ENCODE measurements at regions not wholly inside any gene's neighbourhood (a gene's known extent, or its start where the extent isn't known, plus 50 kb on each side); places are given as distances from the start of the nearest gene placed in this dataset.
"Not testable (repeated sequence)": the region's sequence is repeated elsewhere in the genome, so short reads cannot be mapped to it uniquely, and the experiment has no call there.

- no peak for DNase-seq (ENCODE audit: low read depth)
Observed at GRCh38 chr2:34822616-34823015, 1223.5 kb upstream of the FAM98A start.

GRCh38 chr2:34815052-34815741 lies 1216.1 kb upstream of the FAM98A start:
- no peak for DNase-seq (ENCODE audit: low read depth)

- DNase-seq (ENCODE audit: low read depth), result no peak
Observed at GRCh38 chr2:34810456-34810855, 1211.4 kb upstream of the FAM98A start.

- no peak for DNase-seq (ENCODE audit: low read depth)
Observed at GRCh38 chr2:34808426-34808825, 1209.3 kb upstream of the FAM98A start.

GRCh38 chr2:34806891-34807290 lies 1207.8 kb upstream of the FAM98A start:
- DNase-seq (ENCODE audit: low read depth), result no peak

GRCh38 chr2:34806396-34806795 lies 1207.3 kb upstream of the FAM98A start:
- DNase-seq (ENCODE audit: low read depth), result no peak

GRCh38 chr2:34799556-34799955 lies 1200.5 kb upstream of the FAM98A start:
- DNase-seq (ENCODE audit: low read depth), result no peak

GRCh38 chr2:34795586-34795985 lies 1196.5 kb upstream of the FAM98A start:
- DNase-seq (ENCODE audit: low read depth), result not testable (repeated sequence)

GRCh38 chr2:34789169-34789568 lies 1190.1 kb upstream of the FAM98A start:
- no peak for DNase-seq (ENCODE audit: low read depth)

- no peak for DNase-seq (ENCODE audit: low read depth)
Observed at GRCh38 chr2:34787341-34787740, 1188.2 kb upstream of the FAM98A start.

- no peak for DNase-seq (ENCODE audit: low read depth)
Observed at GRCh38 chr2:34785206-34785785, 1186.2 kb upstream of the FAM98A start.

GRCh38 chr2:34784701-34785100 lies 1185.6 kb upstream of the FAM98A start:
- DNase-seq (ENCODE audit: low read depth), result no peak

- DNase-seq (ENCODE audit: low read depth), result not testable (repeated sequence)
Observed at GRCh38 chr2:34750742-34751141, 1151.6 kb upstream of the FAM98A start.

- no peak for DNase-seq (ENCODE audit: low read depth)
Observed at GRCh38 chr2:34747643-34748042, 1148.5 kb upstream of the FAM98A start.

GRCh38 chr2:34738691-34739090 lies 1139.6 kb upstream of the FAM98A start:
- DNase-seq (ENCODE audit: low read depth), result no peak

- DNase-seq (ENCODE audit: low read depth), result no peak
Observed at GRCh38 chr2:34737146-34737545, 1138.0 kb upstream of the FAM98A start.

GRCh38 chr2:34736482-34736881 lies 1137.4 kb upstream of the FAM98A start:
- DNase-seq (ENCODE audit: low read depth), result no peak

- no peak for DNase-seq (ENCODE audit: low read depth)
Observed at GRCh38 chr2:34734662-34735061, 1135.6 kb upstream of the FAM98A start.

GRCh38 chr2:34734042-34734441 lies 1134.9 kb upstream of the FAM98A start:
- DNase-seq (ENCODE audit: low read depth), result no peak

GRCh38 chr2:34731292-34731691 lies 1132.2 kb upstream of the FAM98A start:
- DNase-seq (ENCODE audit: low read depth), result no peak

GRCh38 chr2:34729845-34730244 lies 1130.7 kb upstream of the FAM98A start:
- no peak for DNase-seq (ENCODE audit: low read depth)

GRCh38 chr2:34724107-34724506 lies 1125.0 kb upstream of the FAM98A start:
- no peak for DNase-seq (ENCODE audit: low read depth)

- no peak for DNase-seq (ENCODE audit: low read depth)
Observed at GRCh38 chr2:34723683-34724082, 1124.6 kb upstream of the FAM98A start.

GRCh38 chr2:34719206-34719605 lies 1120.1 kb upstream of the FAM98A start:
- no peak for DNase-seq (ENCODE audit: low read depth)

Measured in GM04504 (cell line).